ENCODE measurements at regions not wholly inside any gene's neighbourhood (a gene's known extent, or its start where the extent isn't known, plus 50 kb on each side); places are given as distances from the start of the nearest gene placed in this dataset.
"Not testable (repeated sequence)": the region's sequence is repeated elsewhere in the genome, so short reads cannot be mapped to it uniquely, and the experiment has no call there.

DNA sequence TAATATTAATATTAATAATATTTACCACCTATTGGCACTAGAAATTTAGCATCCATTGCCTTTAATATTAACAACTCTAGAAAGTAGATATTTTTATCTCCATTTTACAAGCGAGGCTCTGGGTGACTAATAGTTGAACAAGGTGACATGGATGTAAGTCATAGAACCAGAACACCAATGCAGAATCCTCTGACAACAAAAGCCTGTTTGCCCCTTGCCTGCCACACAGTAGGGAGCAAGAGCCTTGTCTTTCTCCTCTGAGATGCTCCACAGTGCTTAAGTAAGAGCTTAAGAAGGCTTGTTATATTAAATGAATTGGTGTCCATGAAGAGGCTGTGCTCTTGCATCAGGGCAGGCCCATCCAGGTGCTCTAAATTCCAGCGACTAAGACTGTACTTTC lies 51.2 kb upstream of the LBX1 start:
- Histone ChIP-seq H3F3A (ENCODE audit: insufficient read depth) (no peaks in the 10 kb centered on the region), H3K4me1 (ENCODE audit: insufficient read depth) (no peaks in the 10 kb centered on the region), H3K27me3 (replicated peaks; ENCODE audit: insufficient read depth) (peaks cover 41% of the 10 kb centered on the region), H2AFZ (no peak overlapping the region), H3K4me2 (ENCODE audit: unreplicated experiment) (no peak overlapping the region), H3K79me2 (ENCODE audit: insufficient read depth) (no peaks in the 10 kb centered on the region), H3K27ac (no peak overlapping the region), H4K20me1 (ENCODE audit: insufficient read depth) (no peaks in the 10 kb centered on the region), H3K36me3 (ENCODE audit: low read depth) (no peaks in the 10 kb centered on the region), H3K4me3 (no peak overlapping the region), H3K9me2 (ENCODE audit: insufficient read depth) (no peaks in the 10 kb centered on the region), H3K9me3 (ENCODE audit: low read depth) (no peaks in the 10 kb centered on the region), H3K9ac (no peak overlapping the region)
- TF ChIP-seq EZH2 (IDR thresholded peaks at IDR 0.05; ENCODE audit: insufficient read depth, poor library complexity, severe bottlenecking) (no peak), EZH2phosphoT487 (IDR thresholded peaks at IDR 0.05; ENCODE audit: insufficient read depth, low read depth) (no peak)
- in situ Hi-C loops (cut with MboI), result no loop called here
- peak; percentile 20 for DNase-seq
- WGBS, 2 experiments (ENCODE audit: low coverage in 1 of 2, low lambda C conversion rate in 2 of 2, missing lambda C conversion rate in 2 of 2), result 49 to 55% methylated on average over 2 of the region's 2 CpGs

DNA sequence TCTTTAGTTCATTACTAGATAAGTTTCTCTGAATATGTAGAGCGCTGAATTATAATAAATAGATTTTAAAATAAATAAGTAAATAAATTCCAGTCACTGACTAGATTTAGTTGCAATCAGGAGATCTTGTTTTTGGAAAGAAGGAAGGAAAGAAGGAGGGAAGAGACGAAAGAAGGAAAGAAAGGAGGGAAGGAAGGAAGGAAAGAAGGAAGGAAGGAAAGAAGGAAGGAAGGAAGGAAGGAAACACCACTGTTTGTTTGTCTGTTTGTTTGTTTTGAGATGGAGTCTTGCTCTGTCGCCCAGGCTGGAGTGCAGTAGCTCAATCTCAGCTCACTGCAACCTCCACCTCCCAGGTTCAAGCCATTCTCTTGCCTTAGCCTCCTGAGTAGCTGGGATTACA lies 51.7 kb upstream of the LBX1 start:
- H3K36me3 ChIP-seq (ENCODE audit: low read depth); H3K9me2 ChIP-seq (ENCODE audit: insufficient read depth); H3K4me3 ChIP-seq; H3K9me3 ChIP-seq (ENCODE audit: low read depth); H3K4me1 ChIP-seq (ENCODE audit: insufficient read depth); DNase-seq; H3K9ac ChIP-seq; H3K27ac ChIP-seq; H3K4me2 ChIP-seq (ENCODE audit: unreplicated experiment); H3F3A ChIP-seq (ENCODE audit: insufficient read depth); in situ Hi-C loops (cut with MboI); H2AFZ ChIP-seq; H3K79me2 ChIP-seq (ENCODE audit: insufficient read depth); H4K20me1 ChIP-seq (ENCODE audit: insufficient read depth): not testable (repeated sequence)
- 79 to 81% methylated on average over 3 of the region's 3 CpGs for WGBS, 2 experiments (ENCODE audit: low coverage in 1 of 2, low lambda C conversion rate in 2 of 2, missing lambda C conversion rate in 2 of 2)
- peaks cover 42% of the 10 kb centered on the region for H3K27me3 ChIP-seq (replicated peaks; ENCODE audit: insufficient read depth)

- Histone ChIP-seq H3K9me3 (ENCODE audit: low read depth) (no peaks in the 10 kb centered on the region), H3F3A (ENCODE audit: insufficient read depth) (no peaks in the 10 kb centered on the region), H3K79me2 (ENCODE audit: insufficient read depth) (no peaks in the 10 kb centered on the region), H3K9ac (no peak overlapping the region), H3K4me2 (ENCODE audit: unreplicated experiment) (no peak overlapping the region), H3K4me1 (ENCODE audit: insufficient read depth) (no peaks in the 10 kb centered on the region), H3K9me2 (ENCODE audit: insufficient read depth) (no peaks in the 10 kb centered on the region), H3K36me3 (ENCODE audit: low read depth) (no peaks in the 10 kb centered on the region), H3K27ac (no peak overlapping the region), H3K27me3 (replicated peaks; ENCODE audit: insufficient read depth) (peaks cover 62% of the 10 kb centered on the region), H3K4me3 (no peak overlapping the region), H4K20me1 (ENCODE audit: insufficient read depth) (no peaks in the 10 kb centered on the region), H2AFZ (no peak overlapping the region)
- TF ChIP-seq EZH2phosphoT487 (IDR thresholded peaks at IDR 0.05; ENCODE audit: insufficient read depth, low read depth), result no peak
- TF ChIP-seq EZH2 (IDR thresholded peaks at IDR 0.05; ENCODE audit: insufficient read depth, poor library complexity, severe bottlenecking), result no peak
- DNase-seq, result no peak
- in situ Hi-C loops (cut with MboI), result no loop called here
- 72% methylated on average over 2 of the region's 2 CpGs for WGBS, 2 experiments (ENCODE audit: low coverage in 1 of 2, low lambda C conversion rate in 2 of 2, missing lambda C conversion rate in 2 of 2)
Measured at GRCh38 chr10:101282947-101283346, 53.7 kb upstream of the LBX1 start.

DNA sequence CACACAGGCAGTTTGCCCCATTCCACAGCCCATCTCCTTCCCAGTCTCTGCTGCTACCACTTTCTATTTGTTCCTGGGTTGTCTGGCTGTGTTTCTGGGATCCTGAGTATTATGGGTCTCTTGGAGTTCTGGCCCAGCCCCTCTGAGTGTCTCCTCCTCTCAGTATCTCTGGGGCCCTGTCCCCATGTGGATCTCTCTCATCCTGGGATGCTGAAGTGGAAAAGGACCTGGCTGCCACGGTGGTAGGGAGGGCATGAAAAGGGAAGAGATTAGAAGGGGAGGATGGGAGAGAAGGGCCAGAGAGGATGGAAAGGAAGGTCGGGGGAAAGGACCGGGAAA lies 54.5 kb upstream of the LBX1 start:
- H3K36me3 ChIP-seq (ENCODE audit: low read depth), result no peaks in the 10 kb centered on the region
- no peak overlapping the region for H2AFZ ChIP-seq
- no peak overlapping the region for H3K9ac ChIP-seq
- WGBS, 2 experiments (ENCODE audit: low coverage in 1 of 2, low lambda C conversion rate in 2 of 2, missing lambda C conversion rate in 2 of 2), result 0 to 1% methylated on average over 3 of the region's 3 CpGs
- H3K79me2 ChIP-seq (ENCODE audit: insufficient read depth), result no peaks in the 10 kb centered on the region
- no peaks in the 10 kb centered on the region for H3F3A ChIP-seq (ENCODE audit: insufficient read depth)
- H3K4me2 ChIP-seq (ENCODE audit: unreplicated experiment), result no peak overlapping the region
- peaks cover 62% of the 10 kb centered on the region for H3K27me3 ChIP-seq (replicated peaks; ENCODE audit: insufficient read depth)
- H3K4me1 ChIP-seq (ENCODE audit: insufficient read depth), result no peaks in the 10 kb centered on the region
- in situ Hi-C loops (cut with MboI), result no loop called here
- no peaks in the 10 kb centered on the region for H4K20me1 ChIP-seq (ENCODE audit: insufficient read depth)
- TF ChIP-seq EZH2 (IDR thresholded peaks at IDR 0.05; ENCODE audit: insufficient read depth, poor library complexity, severe bottlenecking), result peak; percentile 22
- no peak for TF ChIP-seq EZH2phosphoT487 (IDR thresholded peaks at IDR 0.05; ENCODE audit: insufficient read depth, low read depth)
- H3K9me3 ChIP-seq (ENCODE audit: low read depth), result no peaks in the 10 kb centered on the region
- no peak overlapping the region for H3K27ac ChIP-seq
- no peak for DNase-seq
- H3K9me2 ChIP-seq (ENCODE audit: insufficient read depth), result no peaks in the 10 kb centered on the region
- H3K4me3 ChIP-seq, result no peak overlapping the region

GRCh38 chr10:101284101-101284743 lies 55.0 kb upstream of the LBX1 start:
- no peak overlapping the region for H3K27ac ChIP-seq
- H3K27me3 ChIP-seq (replicated peaks; ENCODE audit: insufficient read depth), result peaks cover 62% of the 10 kb centered on the region
- in situ Hi-C loops (cut with MboI), result no loop called here
- H4K20me1 ChIP-seq (ENCODE audit: insufficient read depth), result no peaks in the 10 kb centered on the region
- no peak overlapping the region for H3K4me3 ChIP-seq
- H3K4me1 ChIP-seq (ENCODE audit: insufficient read depth), result no peaks in the 10 kb centered on the region
- 15 to 29% methylated on average over 13 to 54 of the region's 54 CpGs for WGBS, 2 experiments (ENCODE audit: low coverage in 1 of 2, low lambda C conversion rate in 2 of 2, missing lambda C conversion rate in 2 of 2)
- no peaks in the 10 kb centered on the region for H3K9me3 ChIP-seq (ENCODE audit: low read depth)
- H3K36me3 ChIP-seq (ENCODE audit: low read depth), result no peaks in the 10 kb centered on the region
- no peaks in the 10 kb centered on the region for H3F3A ChIP-seq (ENCODE audit: insufficient read depth)
- H3K4me2 ChIP-seq (ENCODE audit: unreplicated experiment), result no peak overlapping the region
- no peak for DNase-seq
- H3K9ac ChIP-seq, result no peak overlapping the region
- H3K9me2 ChIP-seq (ENCODE audit: insufficient read depth), result no peaks in the 10 kb centered on the region
- H2AFZ ChIP-seq, result no peak overlapping the region
- no peaks in the 10 kb centered on the region for H3K79me2 ChIP-seq (ENCODE audit: insufficient read depth)
- TF ChIP-seq EZH2phosphoT487 (IDR thresholded peaks at IDR 0.05; ENCODE audit: insufficient read depth, low read depth) (0 out of 2 replicates have a peak, but pooled peaks have one; percentile 20), EZH2 (IDR thresholded peaks at IDR 0.05; ENCODE audit: insufficient read depth, poor library complexity, severe bottlenecking) (no peak)
